Progenitor cell of endocrine pancreas (in vitro differentiated cells): ENCODE measurements at regions not wholly inside any gene's neighbourhood (a gene's known extent, or its start where the extent isn't known, plus 50 kb on each side); places are given as distances from the start of the nearest gene placed in this dataset.

Experiments
- DNase-seq: peaks from one replicate; pipeline ENCODE4 v3.0.0; 2021; ENCODE audit warnings: low spot score; ENCODE audit not compliant: unreplicated experiment
- H3K27ac Mint-ChIP-seq: 2 replicates; pipeline ENCODE4 v1.8.0; 2021; ENCODE audit warnings: mild to moderate bottlenecking, moderate library complexity, mixed read lengths
- H3K27me3 Mint-ChIP-seq: 2 replicates; pipeline ENCODE4 v1.8.0; 2021; ENCODE audit warnings: mixed read lengths
- H3K36me3 Mint-ChIP-seq: 2 replicates; pipeline ENCODE4 v1.8.0; 2022; ENCODE audit warnings: mixed read lengths; ENCODE audit not compliant: insufficient read depth
- H3K4me1 Mint-ChIP-seq: 2 replicates; pipeline ENCODE4 v1.8.0; 2021; ENCODE audit warnings: low read depth, mixed read lengths
- H3K4me3 Mint-ChIP-seq: 2 replicates; pipeline ENCODE4 v1.8.0; 2021; ENCODE audit warnings: low read depth, mild to moderate bottlenecking, moderate library complexity, mixed read lengths
- H3K9me3 Mint-ChIP-seq: 2 replicates; pipeline ENCODE4 v1.8.0; 2021; ENCODE audit warnings: low read depth, mixed read lengths
- CTCF ChIP-seq: fragments of 200-600 bp; sonication (generic); IDR thresholded peaks from one replicate; pipeline ENCODE4 v1.5.0; 2021; ENCODE audit warnings: antibody characterized with exemption, mild to moderate bottlenecking; ENCODE audit not compliant: unreplicated experiment

DNA sequence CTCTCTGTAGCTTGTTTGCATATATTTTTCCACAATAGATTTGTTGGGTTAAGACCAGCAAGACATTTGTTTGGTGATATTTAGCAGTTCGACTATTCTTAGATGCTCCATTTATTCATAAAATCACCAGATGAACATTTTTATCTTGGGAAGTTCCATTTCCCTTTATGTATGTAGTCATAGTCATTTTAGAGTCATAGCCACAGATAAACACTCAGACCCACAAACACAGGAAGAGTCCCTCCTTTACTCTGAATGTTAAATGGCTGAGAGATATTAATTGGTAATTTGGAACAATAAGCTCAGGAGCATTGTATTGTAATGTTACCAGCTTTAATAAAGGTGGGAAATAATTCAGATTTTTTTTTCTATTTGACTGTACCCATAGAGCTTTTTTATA, 1608.7 kb downstream of the STIM2 start:
- no peaks in the 10 kb centered on the region for H3K36me3 Mint-ChIP-seq
- no peak overlapping the region for H3K27ac Mint-ChIP-seq
- H3K9me3 Mint-ChIP-seq = no peaks in the 10 kb centered on the region
- H3K4me1 Mint-ChIP-seq = no peaks in the 10 kb centered on the region
- DNase-seq = no peak
- no peak overlapping the region for H3K4me3 Mint-ChIP-seq
- no peak for TF ChIP-seq CTCF
- no peaks in the 10 kb centered on the region for H3K27me3 Mint-ChIP-seq

DNA sequence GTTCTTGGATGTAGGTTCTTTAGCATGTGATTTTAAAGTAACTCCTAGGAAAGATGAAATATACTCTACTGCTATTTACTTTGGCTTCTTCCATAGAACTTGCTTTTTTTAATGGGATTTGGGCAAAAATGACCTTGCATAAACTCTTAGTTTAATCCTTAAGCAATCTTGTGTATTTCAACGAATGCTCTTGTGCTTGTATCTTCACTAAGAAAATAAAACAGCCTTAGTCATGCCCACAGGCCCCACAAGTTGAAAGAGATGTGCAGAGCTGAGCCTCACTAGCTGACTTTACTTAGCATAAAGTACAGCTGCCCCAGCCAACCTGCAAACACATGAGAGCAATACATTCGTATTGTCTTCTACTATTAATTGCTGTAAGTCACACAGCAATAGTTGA, 1609.2 kb downstream of the STIM2 start:
- Mint-ChIP-seq H3K9me3 (no peaks in the 10 kb centered on the region), H3K36me3 (no peaks in the 10 kb centered on the region), H3K4me1 (no peaks in the 10 kb centered on the region), H3K4me3 (no peak overlapping the region), H3K27me3 (no peaks in the 10 kb centered on the region), H3K27ac (no peak overlapping the region)
- TF ChIP-seq CTCF = no peak
- no peak for DNase-seq

DNA sequence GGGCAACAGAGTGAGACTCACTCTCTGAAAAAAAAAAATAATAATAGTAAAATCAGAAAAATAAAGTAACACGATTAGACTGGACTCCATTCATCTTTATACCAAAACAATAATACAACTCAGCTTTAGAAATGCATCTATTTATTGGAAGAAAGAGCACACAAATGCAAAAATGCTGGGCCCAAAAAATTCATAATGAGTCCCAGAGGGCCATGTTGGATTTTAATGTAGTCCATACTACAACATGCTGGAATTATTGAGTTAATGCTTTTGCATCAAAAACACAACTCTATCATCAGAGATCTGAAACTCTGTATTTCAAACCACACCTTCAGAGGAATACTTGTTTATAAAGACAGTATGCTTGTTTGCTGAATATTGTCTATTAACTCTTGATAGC, 1614.7 kb downstream of the STIM2 start:
- H3K27me3 Mint-ChIP-seq = no peaks in the 10 kb centered on the region
- H3K27ac Mint-ChIP-seq = no peak overlapping the region
- no peak for TF ChIP-seq CTCF
- H3K9me3 Mint-ChIP-seq = no peaks in the 10 kb centered on the region
- no peak overlapping the region for H3K4me3 Mint-ChIP-seq
- no peak for DNase-seq
- no peaks in the 10 kb centered on the region for H3K36me3 Mint-ChIP-seq
- no peaks in the 10 kb centered on the region for H3K4me1 Mint-ChIP-seq

DNA sequence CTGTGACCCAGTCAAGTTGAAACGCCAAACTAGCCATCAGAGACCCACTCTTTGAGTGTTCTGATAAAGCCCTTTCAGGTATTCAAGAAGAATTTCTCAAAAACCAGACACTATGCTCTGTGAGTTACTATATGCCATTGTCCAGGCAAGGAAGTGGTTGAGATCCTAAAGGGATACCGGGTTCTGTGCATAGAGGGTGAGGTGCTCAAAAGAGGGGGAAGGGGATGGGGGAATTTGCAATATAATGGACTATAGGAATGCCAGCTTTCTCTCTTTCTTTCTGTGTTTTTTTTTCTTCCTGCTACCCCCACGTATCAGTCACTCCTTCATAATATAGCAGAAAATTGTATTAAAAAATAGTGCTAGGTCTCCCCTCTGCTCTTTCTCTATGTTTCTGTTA, 1619.0 kb downstream of the STIM2 start:
- Mint-ChIP-seq H3K36me3 (no peaks in the 10 kb centered on the region), H3K4me3 (no peak overlapping the region), H3K27ac (no peak overlapping the region), H3K9me3 (no peaks in the 10 kb centered on the region), H3K27me3 (no peaks in the 10 kb centered on the region), H3K4me1 (peaks cover 3% of the 10 kb centered on the region)
- TF ChIP-seq CTCF = no peak
- no peak for DNase-seq

- DNase-seq = no peak
- no peak for TF ChIP-seq CTCF
- H3K4me1 Mint-ChIP-seq = peaks cover 3% of the 10 kb centered on the region
Observed at GRCh38 chr4:28481565-28481964, 1620.9 kb downstream of the STIM2 start.

More at GRCh38 chr4:28481565-28481964, 1620.9 kb downstream of the STIM2 start:
- no peaks in the 10 kb centered on the region for H3K27me3 Mint-ChIP-seq
- no peak overlapping the region for H3K27ac Mint-ChIP-seq
- H3K36me3 Mint-ChIP-seq = no peaks in the 10 kb centered on the region
- no peak overlapping the region for H3K4me3 Mint-ChIP-seq
- no peaks in the 10 kb centered on the region for H3K9me3 Mint-ChIP-seq
